GM19395 (cell line): ENCODE measurements at regions not wholly inside any gene's neighbourhood (a gene's known extent, or its start where the extent isn't known, plus 50 kb on each side); places are given as distances from the start of the nearest gene placed in this dataset.

ENCODE experiments used
- ATAC-seq: cut with Tn5 transposase; IDR thresholded peaks from one replicate; pipeline ENCODE4 v1.9.1; 2021; ENCODE audit warnings: mild to moderate bottlenecking, moderate library complexity; ENCODE audit not compliant: unreplicated experiment

- ATAC-seq: no peak
Measured at GRCh38 chr18:60962625-60963024, 370.6 kb upstream of the CDH20 start.

GRCh38 chr18:60965856-60966255 is 367.4 kb upstream of the CDH20 start:
- ATAC-seq: no peak

GRCh38 chr18:60966876-60967275 is 366.4 kb upstream of the CDH20 start:
- ATAC-seq: no peak

GRCh38 chr18:60975420-60975819 is 357.8 kb upstream of the CDH20 start:
- no peak for ATAC-seq

- no peak for ATAC-seq
Measured at GRCh38 chr18:60976976-60977375, 356.3 kb upstream of the CDH20 start.

GRCh38 chr18:60978338-60978737 is 354.9 kb upstream of the CDH20 start:
- no peak for ATAC-seq

- ATAC-seq: no peak
Measured at GRCh38 chr18:60980422-60981005, 352.7 kb upstream of the CDH20 start.

- ATAC-seq: no peak
Measured at GRCh38 chr18:60981682-60982328, 351.4 kb upstream of the CDH20 start.

- no peak for ATAC-seq
Measured at GRCh38 chr18:60982329-60982695, 350.9 kb upstream of the CDH20 start.

- no peak for ATAC-seq
Measured at GRCh38 chr18:60982928-60983327, 350.3 kb upstream of the CDH20 start.

GRCh38 chr18:60984510-60984909 is 348.7 kb upstream of the CDH20 start:
- ATAC-seq: no peak

- ATAC-seq: no peak
Measured at GRCh38 chr18:60987963-60988362, 345.3 kb upstream of the CDH20 start.

- ATAC-seq: no peak
Measured at GRCh38 chr18:60996326-60996725, 336.9 kb upstream of the CDH20 start.

- no peak for ATAC-seq
Measured at GRCh38 chr18:60996822-60997221, 336.4 kb upstream of the CDH20 start.

GRCh38 chr18:61001138-61001537 is 332.1 kb upstream of the CDH20 start:
- ATAC-seq: no peak

- ATAC-seq: no peak
Measured at GRCh38 chr18:61006687-61007224, 326.5 kb upstream of the CDH20 start.

GRCh38 chr18:61019338-61020301 is 313.6 kb upstream of the CDH20 start:
- ATAC-seq: no peak

GRCh38 chr18:61025596-61025995 is 307.6 kb upstream of the CDH20 start:
- no peak for ATAC-seq

GRCh38 chr18:61031626-61032025 is 301.6 kb upstream of the CDH20 start:
- no peak for ATAC-seq

GRCh38 chr18:61034580-61034979 is 298.6 kb upstream of the CDH20 start:
- no peak for ATAC-seq

GRCh38 chr18:61039251-61039650 is 294.0 kb upstream of the CDH20 start:
- no peak for ATAC-seq

- no peak for ATAC-seq
Measured at GRCh38 chr18:61047794-61048193, 285.4 kb upstream of the CDH20 start.
